ENCODE measurements at regions not wholly inside any gene's neighbourhood (a gene's known extent, or its start where the extent isn't known, plus 50 kb on each side); places are given as distances from the start of the nearest gene placed in this dataset.

DNA sequence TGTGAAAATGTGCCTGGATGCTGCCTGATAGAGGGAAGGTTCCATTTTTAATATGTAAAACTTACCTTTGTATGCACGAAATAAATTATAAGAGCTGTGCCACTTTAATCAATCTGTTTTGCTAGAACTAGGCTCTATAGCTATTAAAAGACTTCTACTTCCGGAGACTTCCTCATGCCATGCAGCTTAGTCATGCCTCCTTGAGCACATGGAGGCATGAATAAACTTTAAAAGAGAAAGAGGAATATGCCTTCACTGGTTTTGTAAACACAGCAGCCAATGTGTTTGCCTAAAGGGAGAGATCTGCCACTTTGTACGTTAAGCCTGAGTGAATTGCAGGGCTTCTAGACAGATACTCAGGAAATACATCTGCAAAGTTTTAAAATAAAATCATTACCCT, 604.6 kb downstream of the LRRIQ3 start:
- intact Hi-C loops (cut with DNase I), result no loop called here
- 5 to 18% (median 7%) methylated on average over 3 of the region's 3 CpGs for WGBS, 3 donors
- Histone ChIP-seq H3K27ac (no peak overlapping the region), H3K36me3 (no peaks in the 10 kb centered on the region), H3K4me3 (peak overlapping the region; percentile 0), H3K9me3 (no peaks in the 10 kb centered on the region), H3K27me3 (no peaks in the 10 kb centered on the region), H3K4me1 (ENCODE audit: insufficient read depth) (no peaks in the 10 kb centered on the region)
- no peak for TF ChIP-seq POLR2A (IDR thresholded peaks at IDR 0.05)
- no peak for TF ChIP-seq EP300 (IDR thresholded peaks at IDR 0.05)
- no peak for TF ChIP-seq CTCF (IDR thresholded peaks at IDR 0.05)
- DNase-seq, result peak in 3 of 5 donors; percentile 13 to 21 (median 17)

DNA sequence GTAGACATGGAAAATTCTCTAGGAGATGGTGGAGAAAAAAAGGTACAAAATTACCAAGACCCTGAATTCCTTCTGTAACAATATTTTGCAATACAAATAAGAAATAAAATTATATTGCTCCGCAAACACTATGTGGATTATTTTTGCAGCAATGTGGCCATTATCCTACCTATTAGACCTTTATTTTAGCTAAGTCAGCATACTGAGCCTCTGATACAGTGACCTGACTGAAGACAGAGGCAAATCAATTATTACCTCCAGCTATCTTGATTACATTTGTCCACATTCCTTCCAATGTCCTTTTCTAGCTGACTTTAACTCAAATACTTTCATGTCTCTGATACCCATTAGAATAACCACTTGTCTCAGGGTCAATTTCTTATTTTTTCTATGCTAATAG, 610.9 kb downstream of the LRRIQ3 start:
- 94 to 98% (median 95%) methylated on average over 1 of the region's 1 CpG for WGBS, 3 donors
- no peaks in the 10 kb centered on the region for H3K4me1 ChIP-seq (ENCODE audit: insufficient read depth)
- H3K36me3 ChIP-seq, result no peaks in the 10 kb centered on the region
- H3K9me3 ChIP-seq, result no peaks in the 10 kb centered on the region
- no peak for DNase-seq
- H3K27me3 ChIP-seq, result no peaks in the 10 kb centered on the region
- no peak overlapping the region for H3K4me3 ChIP-seq
- TF ChIP-seq POLR2A (IDR thresholded peaks at IDR 0.05), result no peak
- TF ChIP-seq CTCF (IDR thresholded peaks at IDR 0.05), result no peak
- no peak for TF ChIP-seq EP300 (IDR thresholded peaks at IDR 0.05)
- H3K27ac ChIP-seq, result no peak overlapping the region
- intact Hi-C loops (cut with DNase I), result no loop called here

DNA sequence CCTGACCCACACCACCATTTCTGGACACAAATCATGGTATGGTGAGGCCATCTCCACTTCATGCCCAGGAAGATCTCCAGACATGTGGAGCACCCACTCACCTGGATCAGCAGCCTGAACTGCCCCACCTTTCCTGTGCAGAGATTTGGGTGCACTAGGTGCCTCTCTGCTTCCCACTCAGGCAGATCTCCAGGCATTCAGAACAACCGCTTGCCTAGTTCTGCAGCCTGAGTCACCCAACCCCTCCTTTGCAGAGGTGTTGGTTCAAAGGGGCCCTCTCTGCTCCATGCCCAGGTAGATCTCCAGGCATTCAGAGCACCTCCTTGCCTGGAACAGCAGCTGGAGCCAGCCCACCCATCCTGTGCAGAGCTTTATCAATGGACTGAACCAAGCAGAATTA, 620.8 kb downstream of the LRRIQ3 start:
- Histone ChIP-seq H3K36me3 (no peaks in the 10 kb centered on the region), H3K27me3 (no peaks in the 10 kb centered on the region), H3K9me3 (no peaks in the 10 kb centered on the region), H3K4me1 (ENCODE audit: insufficient read depth) (no peaks in the 10 kb centered on the region), H3K27ac (no peak overlapping the region), H3K4me3 (no peak overlapping the region)
- WGBS, 3 donors, result 96 to 100% (median 100%) methylated on average over 1 of the region's 1 CpG
- intact Hi-C loops (cut with DNase I), result no loop called here
- TF ChIP-seq CTCF (IDR thresholded peaks at IDR 0.05), result no peak
- TF ChIP-seq POLR2A (IDR thresholded peaks at IDR 0.05), result no peak
- no peak for TF ChIP-seq EP300 (IDR thresholded peaks at IDR 0.05)
- no peak for DNase-seq

DNA sequence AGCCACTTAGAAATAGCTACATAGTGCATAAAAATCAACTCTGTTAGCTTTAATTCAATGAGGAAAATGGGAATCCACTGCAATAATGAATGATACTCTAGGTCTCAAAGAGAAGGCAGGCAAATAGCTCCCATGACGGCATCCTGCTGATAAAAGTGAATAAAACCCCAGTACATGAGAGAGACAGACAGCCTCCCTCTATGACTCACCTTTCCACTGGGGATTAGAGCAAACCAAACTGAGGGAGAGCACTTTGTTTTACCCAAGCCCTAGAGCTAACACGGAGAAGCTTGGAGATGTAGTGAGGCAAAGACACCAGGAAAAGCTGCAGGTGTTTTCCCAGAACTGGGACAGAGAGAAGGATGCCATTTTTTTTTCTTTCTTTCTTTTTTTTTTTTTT, 621.9 kb downstream of the LRRIQ3 start:
- Histone ChIP-seq H3K27me3 (no peaks in the 10 kb centered on the region), H3K36me3 (no peaks in the 10 kb centered on the region), H3K4me1 (ENCODE audit: insufficient read depth) (no peaks in the 10 kb centered on the region), H3K27ac (no peak overlapping the region), H3K9me3 (no peaks in the 10 kb centered on the region), H3K4me3 (no peak overlapping the region)
- intact Hi-C loops (cut with DNase I), result no loop called here
- no peak for DNase-seq
- 73 to 78% (median 77%) methylated on average over 2 of the region's 2 CpGs for WGBS, 3 donors
- no peak for TF ChIP-seq CTCF (IDR thresholded peaks at IDR 0.05)
- TF ChIP-seq POLR2A (IDR thresholded peaks at IDR 0.05), result no peak

- Histone ChIP-seq H3K27ac (no peak overlapping the region), H3K9me3 (no peaks in the 10 kb centered on the region), H3K4me1 (ENCODE audit: insufficient read depth) (no peaks in the 10 kb centered on the region), H3K36me3 (no peaks in the 10 kb centered on the region), H3K4me3 (no peak overlapping the region), H3K27me3 (no peaks in the 10 kb centered on the region)
- WGBS, 3 donors, result 58 to 73% (median 63%) methylated on average over 4 of the region's 4 CpGs
- intact Hi-C loops (cut with DNase I), result no loop called here
- no peak for TF ChIP-seq EP300 (IDR thresholded peaks at IDR 0.05)
- no peak for TF ChIP-seq CTCF (IDR thresholded peaks at IDR 0.05)
- TF ChIP-seq POLR2A (IDR thresholded peaks at IDR 0.05), result no peak
- no peak for DNase-seq
Measured at GRCh38 chr1:73564294-73564693, 633.7 kb downstream of the LRRIQ3 start.

Measured in ovary (tissue), 7 donors.